ENCODE measurements at regions not wholly inside any gene's neighbourhood (a gene's known extent, or its start where the extent isn't known, plus 50 kb on each side); places are given as distances from the start of the nearest gene placed in this dataset.
A peak's percentile ranks its signal among the peaks of the same experiment; 100 is the strongest.
"Not testable (repeated sequence)": the region's sequence is repeated elsewhere in the genome, so short reads cannot be mapped to it uniquely, and the experiment has no call there.

GRCh38 chr9:67635067-67635466 lies 223.7 kb upstream of the ANKRD20A1 start:
- H3K4me1 ChIP-seq (ENCODE audit: control insufficient read depth in 1 of 2, insufficient read depth in 2 of 2, low read length in 2 of 2); H3K79me2 ChIP-seq (ENCODE audit: insufficient read depth, low read length); H3K27ac ChIP-seq (ENCODE audit: low read depth, low read length); DNase-seq (ENCODE audit: low read depth, low spot score); H4K20me1 ChIP-seq (ENCODE audit: insufficient read depth); H3K4me3 ChIP-seq (replicated peaks in 1 of 2; ENCODE audit: low read depth in 1 of 2, low read length in 2 of 2); POLR2A ChIA-PET; H3K36me3 ChIP-seq (ENCODE audit: control insufficient read depth in 1 of 2, insufficient read depth in 2 of 2, low read length in 2 of 2); RAD21 ChIA-PET (ENCODE audit: low non-redundant PET in 1 of 2, low total read pairs in 2 of 2, uncharacterized antibody in 2 of 2, unreplicated experiment in 2 of 2); intact Hi-C loops (cut with micrococcal nuclease); H3K4me2 ChIP-seq (ENCODE audit: low read length); H2AFZ ChIP-seq (ENCODE audit: low read depth, low read length, poor library complexity, severe bottlenecking); H3K9me3 ChIP-seq (ENCODE audit: control insufficient read depth in 1 of 2, insufficient read depth in 1 of 2, low read depth in 1 of 2, low read length in 2 of 2); BruUV-seq (replicated peaks); H3K9me2 ChIP-seq (ENCODE audit: insufficient read depth); H3K27me3 ChIP-seq (ENCODE audit: insufficient read depth, low read length); CTCF ChIA-PET; ATAC-seq; H3K9ac ChIP-seq (ENCODE audit: low read length): not testable (repeated sequence)

- H3K9me3 ChIP-seq (ENCODE audit: control insufficient read depth in 1 of 2, insufficient read depth in 1 of 2, low read depth in 1 of 2, low read length in 2 of 2); H3K27ac ChIP-seq (ENCODE audit: low read depth, low read length); H3K27me3 ChIP-seq (ENCODE audit: insufficient read depth, low read length); H3K9me2 ChIP-seq (ENCODE audit: insufficient read depth); intact Hi-C loops (cut with micrococcal nuclease); H3K4me3 ChIP-seq (replicated peaks in 1 of 2; ENCODE audit: low read depth in 1 of 2, low read length in 2 of 2); H2AFZ ChIP-seq (ENCODE audit: low read depth, low read length, poor library complexity, severe bottlenecking); CTCF ChIA-PET; H3K79me2 ChIP-seq (ENCODE audit: insufficient read depth, low read length); RAD21 ChIA-PET (ENCODE audit: low non-redundant PET in 1 of 2, low total read pairs in 2 of 2, uncharacterized antibody in 2 of 2, unreplicated experiment in 2 of 2); H4K20me1 ChIP-seq (ENCODE audit: insufficient read depth); H3K36me3 ChIP-seq (ENCODE audit: control insufficient read depth in 1 of 2, insufficient read depth in 2 of 2, low read length in 2 of 2); BruUV-seq (replicated peaks); POLR2A ChIA-PET; H3K9ac ChIP-seq (ENCODE audit: low read length); H3K4me1 ChIP-seq (ENCODE audit: control insufficient read depth in 1 of 2, insufficient read depth in 2 of 2, low read length in 2 of 2); DNase-seq (ENCODE audit: low read depth, low spot score): not testable (repeated sequence)
- peak; percentile 100 for ATAC-seq
- TF ChIP-seq CTCF (IDR thresholded peaks at IDR 0.05 in 2 of 3, conservative IDR thresholded peaks at IDR 0.05 in 1 of 3; ENCODE audit: borderline replicate concordance in 1 of 3, insufficient read depth in 1 of 3, low read depth in 2 of 3, low read length in 2 of 3) (peak in 2 of 3 experiments; percentile 18 to 33; a peak in 3 of 6 replicates), RAD21 (IDR thresholded peaks at IDR 0.05; ENCODE audit: low read depth) (peak; percentile 37)
- H3K4me2 ChIP-seq (ENCODE audit: low read length): peak overlapping the region; percentile 25; the same call in 1 of the 2 replicates
Measured at GRCh38 chr9:67611900-67612299, 246.8 kb upstream of the ANKRD20A1 start.

GRCh38 chr9:67609872-67610271 lies 248.9 kb upstream of the ANKRD20A1 start:
- H3K4me1 ChIP-seq (ENCODE audit: control insufficient read depth in 1 of 2, insufficient read depth in 2 of 2, low read length in 2 of 2); POLR2A ChIA-PET; H3K9me2 ChIP-seq (ENCODE audit: insufficient read depth); H3K79me2 ChIP-seq (ENCODE audit: insufficient read depth, low read length); H3K27ac ChIP-seq (ENCODE audit: low read depth, low read length); H4K20me1 ChIP-seq (ENCODE audit: insufficient read depth); BruUV-seq (replicated peaks); CTCF ChIA-PET; H3K9ac ChIP-seq (ENCODE audit: low read length); intact Hi-C loops (cut with micrococcal nuclease); H3K4me2 ChIP-seq (ENCODE audit: low read length); ATAC-seq; H3K27me3 ChIP-seq (ENCODE audit: insufficient read depth, low read length); RAD21 ChIA-PET (ENCODE audit: low non-redundant PET in 1 of 2, low total read pairs in 2 of 2, uncharacterized antibody in 2 of 2, unreplicated experiment in 2 of 2); H2AFZ ChIP-seq (ENCODE audit: low read depth, low read length, poor library complexity, severe bottlenecking); H3K36me3 ChIP-seq (ENCODE audit: control insufficient read depth in 1 of 2, insufficient read depth in 2 of 2, low read length in 2 of 2); H3K9me3 ChIP-seq (ENCODE audit: control insufficient read depth in 1 of 2, insufficient read depth in 1 of 2, low read depth in 1 of 2, low read length in 2 of 2); DNase-seq (ENCODE audit: low read depth, low spot score); H3K4me3 ChIP-seq (replicated peaks in 1 of 2; ENCODE audit: low read depth in 1 of 2, low read length in 2 of 2): not testable (repeated sequence)

- H3K27me3 ChIP-seq (ENCODE audit: insufficient read depth, low read length); DNase-seq (ENCODE audit: low read depth, low spot score); H3K79me2 ChIP-seq (ENCODE audit: insufficient read depth, low read length); RAD21 ChIA-PET (ENCODE audit: low non-redundant PET in 1 of 2, low total read pairs in 2 of 2, uncharacterized antibody in 2 of 2, unreplicated experiment in 2 of 2); H2AFZ ChIP-seq (ENCODE audit: low read depth, low read length, poor library complexity, severe bottlenecking); H3K27ac ChIP-seq (ENCODE audit: low read depth, low read length); ATAC-seq; H3K9me3 ChIP-seq (ENCODE audit: control insufficient read depth in 1 of 2, insufficient read depth in 1 of 2, low read depth in 1 of 2, low read length in 2 of 2); CTCF ChIA-PET; H3K4me1 ChIP-seq (ENCODE audit: control insufficient read depth in 1 of 2, insufficient read depth in 2 of 2, low read length in 2 of 2); H3K4me3 ChIP-seq (replicated peaks in 1 of 2; ENCODE audit: low read depth in 1 of 2, low read length in 2 of 2); H4K20me1 ChIP-seq (ENCODE audit: insufficient read depth); intact Hi-C loops (cut with micrococcal nuclease); POLR2A ChIA-PET; H3K9ac ChIP-seq (ENCODE audit: low read length); H3K36me3 ChIP-seq (ENCODE audit: control insufficient read depth in 1 of 2, insufficient read depth in 2 of 2, low read length in 2 of 2); H3K9me2 ChIP-seq (ENCODE audit: insufficient read depth); BruUV-seq (replicated peaks); H3K4me2 ChIP-seq (ENCODE audit: low read length): not testable (repeated sequence)
Measured at GRCh38 chr9:67609435-67609834, 249.3 kb upstream of the ANKRD20A1 start.

Measured in HCT116 (cell line).